ENCODE measurements at regions not wholly inside any gene's neighbourhood (a gene's known extent, or its start where the extent isn't known, plus 50 kb on each side); places are given as distances from the start of the nearest gene placed in this dataset.

GRCh38 chr7:46832136-46832535 lies 749.8 kb downstream of the TNS3 start:
- no peak for DNase-seq (ENCODE audit: low read depth)
- Histone ChIP-seq H3K36me3 (ENCODE audit: control insufficient read depth, insufficient read depth, low read length) (no peaks in the 10 kb centered on the region), H3K4me3 (ENCODE audit: low read depth, low read length) (no peak overlapping the region), H3K27me3 (ENCODE audit: control insufficient read depth, insufficient read depth, low read length) (no peaks in the 10 kb centered on the region)
- ChIA-PET POLR2A (no interaction called here), CTCF (no interaction called here)
- TF ChIP-seq, protein P1, sequence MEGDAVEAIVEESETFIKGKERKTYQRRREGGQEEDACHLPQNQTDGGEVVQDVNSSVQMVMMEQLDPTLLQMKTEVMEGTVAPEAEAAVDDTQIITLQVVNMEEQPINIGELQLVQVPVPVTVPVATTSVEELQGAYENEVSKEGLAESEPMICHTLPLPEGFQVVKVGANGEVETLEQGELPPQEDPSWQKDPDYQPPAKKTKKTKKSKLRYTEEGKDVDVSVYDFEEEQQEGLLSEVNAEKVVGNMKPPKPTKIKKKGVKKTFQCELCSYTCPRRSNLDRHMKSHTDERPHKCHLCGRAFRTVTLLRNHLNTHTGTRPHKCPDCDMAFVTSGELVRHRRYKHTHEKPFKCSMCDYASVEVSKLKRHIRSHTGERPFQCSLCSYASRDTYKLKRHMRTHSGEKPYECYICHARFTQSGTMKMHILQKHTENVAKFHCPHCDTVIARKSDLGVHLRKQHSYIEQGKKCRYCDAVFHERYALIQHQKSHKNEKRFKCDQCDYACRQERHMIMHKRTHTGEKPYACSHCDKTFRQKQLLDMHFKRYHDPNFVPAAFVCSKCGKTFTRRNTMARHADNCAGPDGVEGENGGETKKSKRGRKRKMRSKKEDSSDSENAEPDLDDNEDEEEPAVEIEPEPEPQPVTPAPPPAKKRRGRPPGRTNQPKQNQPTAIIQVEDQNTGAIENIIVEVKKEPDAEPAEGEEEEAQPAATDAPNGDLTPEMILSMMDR (IDR thresholded peaks at IDR 0.05; ENCODE audit: insufficient read depth, low read depth, low read length) = no peak

GRCh38 chr7:46819819-46820218 lies 762.1 kb downstream of the TNS3 start:
- POLR2A ChIA-PET = no interaction called here
- H3K4me3 ChIP-seq (ENCODE audit: low read depth, low read length) = no peak overlapping the region
- TF ChIP-seq, protein P1 (IDR thresholded peaks at IDR 0.05; ENCODE audit: insufficient read depth, low read depth, low read length) = no peak

GRCh38 chr7:46814516-46815250 lies 767.2 kb downstream of the TNS3 start:
- H3K36me3 ChIP-seq (ENCODE audit: control insufficient read depth, insufficient read depth, low read length) = no peaks in the 10 kb centered on the region
- ChIA-PET POLR2A (no interaction called here), CTCF (interaction anchor here (0.7 to 1.0 kb wide), 2 partner anchors 13 to 15 kb away, joined by 3 read pairs; no protein-coding TSS in a partner anchor)
- TF ChIP-seq, protein P1 (IDR thresholded peaks at IDR 0.05; ENCODE audit: insufficient read depth, low read depth, low read length) = no peak
- H3K4me3 ChIP-seq (ENCODE audit: low read depth, low read length) = no peak overlapping the region
- no peaks in the 10 kb centered on the region for H3K27me3 ChIP-seq (ENCODE audit: control insufficient read depth, insufficient read depth, low read length)
- no peak for DNase-seq (ENCODE audit: low read depth)

More at GRCh38 chr7:46819819-46820218, 762.1 kb downstream of the TNS3 start:
- DNase-seq (ENCODE audit: low read depth) = no peak
- H3K36me3 ChIP-seq (ENCODE audit: control insufficient read depth, insufficient read depth, low read length) = no peaks in the 10 kb centered on the region
- H3K27me3 ChIP-seq (ENCODE audit: control insufficient read depth, insufficient read depth, low read length) = no peaks in the 10 kb centered on the region
- CTCF ChIA-PET = no interaction called here

DNA sequence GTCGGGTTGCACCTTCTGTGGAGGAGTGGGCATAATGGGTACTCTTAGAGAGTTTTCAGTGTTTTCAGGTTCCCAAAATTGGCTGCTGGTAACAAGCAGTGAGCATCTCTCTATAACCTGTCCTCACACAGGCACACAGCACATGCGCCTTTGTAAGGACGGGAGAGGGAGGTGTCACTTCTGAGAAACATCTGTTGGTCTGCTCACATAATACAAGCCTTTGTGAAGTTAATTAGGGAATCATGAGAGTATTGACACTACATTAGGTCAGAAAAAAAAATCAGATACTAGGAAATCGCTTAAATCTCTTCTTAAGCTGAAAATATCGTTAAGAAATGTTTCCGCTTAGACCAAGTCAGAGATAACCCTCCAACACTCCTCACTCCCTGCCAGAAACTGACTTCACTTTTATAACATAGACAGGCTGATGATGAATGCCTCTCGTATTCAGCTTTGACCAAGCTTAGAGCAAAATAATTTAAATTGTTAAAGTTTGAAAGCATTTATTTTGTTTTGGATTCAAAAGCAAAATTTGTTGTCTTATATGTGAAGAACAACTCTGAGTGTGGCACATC lies 769.7 kb downstream of the TNS3 start:
- DNase-seq (ENCODE audit: low read depth) = no peak
- ChIA-PET CTCF (interaction anchor here (0.6 to 1.3 kb wide), 2 partner anchors 14 to 948 kb away, joined by 4 read pairs; no protein-coding TSS in a partner anchor), POLR2A (interaction anchor here (0.7 kb wide), 1 partner anchor 98 kb away, joined by 3 read pairs; no protein-coding TSS in a partner anchor)
- Histone ChIP-seq H3K27me3 (ENCODE audit: control insufficient read depth, insufficient read depth, low read length) (no peaks in the 10 kb centered on the region), H3K36me3 (ENCODE audit: control insufficient read depth, insufficient read depth, low read length) (no peaks in the 10 kb centered on the region), H3K4me3 (ENCODE audit: low read depth, low read length) (no peak overlapping the region)
- TF ChIP-seq, protein P1 (IDR thresholded peaks at IDR 0.05; ENCODE audit: insufficient read depth, low read depth, low read length) = no peak

GRCh38 chr7:46811529-46811928 lies 770.4 kb downstream of the TNS3 start:
- CTCF ChIA-PET = interaction anchor here (0.6 to 1.0 kb wide), 2 partner anchors 34 to 49 kb away, joined by 3 read pairs; no protein-coding TSS in a partner anchor
- Histone ChIP-seq H3K27me3 (ENCODE audit: control insufficient read depth, insufficient read depth, low read length) (no peaks in the 10 kb centered on the region), H3K36me3 (ENCODE audit: control insufficient read depth, insufficient read depth, low read length) (no peaks in the 10 kb centered on the region), H3K4me3 (ENCODE audit: low read depth, low read length) (no peak overlapping the region)
- TF ChIP-seq, protein P1 (IDR thresholded peaks at IDR 0.05; ENCODE audit: insufficient read depth, low read depth, low read length) = no peak
- DNase-seq (ENCODE audit: low read depth) = peak; percentile 83
- POLR2A ChIA-PET = interaction anchor here (0.7 kb wide), 1 partner anchor 98 kb away, joined by 3 read pairs; no protein-coding TSS in a partner anchor
